Stimulated activated CD8-positive, alpha-beta memory T cell treated with anti-CD3 and anti-CD28 coated beads, Interleukin-12 subunit alpha, Interleukin-12 subunit beta, amount 100 ng/mL, for 24 hours (primary cell): ENCODE measurements at regions not wholly inside any gene's neighbourhood (a gene's known extent, or its start where the extent isn't known, plus 50 kb on each side); places are given as distances from the start of the nearest gene placed in this dataset.

ENCODE experiments used
- DNase-seq: peaks from one replicate; pipeline ENCODE4 v3.0.0-alpha.2; 2020; ENCODE audit errors: extremely low read depth

GRCh38 chr9:36763778-36764177 lies 191.1 kb downstream of the MELK start:
- no peak for DNase-seq

- no peak for DNase-seq
These were observed 191.8 kb downstream of the MELK start for GRCh38 chr9:36764364-36765076.

GRCh38 chr9:36765077-36765390 lies 192.3 kb downstream of the MELK start:
- DNase-seq, result no peak

GRCh38 chr9:36765468-36766341 lies 193.0 kb downstream of the MELK start:
- peak; percentile 73 for DNase-seq

DNA sequence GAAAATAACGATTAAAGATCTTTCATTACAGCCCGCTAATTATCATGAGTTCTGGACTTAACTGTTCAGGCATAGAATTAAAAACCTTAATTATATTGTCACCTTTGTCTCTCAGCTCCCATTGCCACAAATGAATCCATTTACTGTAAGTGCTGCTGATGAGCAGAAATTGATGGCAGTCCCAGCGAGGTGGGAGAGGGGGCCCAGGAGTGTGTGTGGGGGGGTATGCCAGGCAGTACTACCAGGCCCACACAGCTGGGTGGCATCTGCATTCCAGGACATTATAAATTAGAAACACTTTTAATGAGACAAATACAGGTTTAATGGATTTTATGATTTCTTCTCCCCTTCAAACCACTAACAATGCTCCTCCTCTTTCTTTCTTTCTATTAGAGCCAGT lies 196.0 kb downstream of the MELK start:
- DNase-seq, result no peak

DNA sequence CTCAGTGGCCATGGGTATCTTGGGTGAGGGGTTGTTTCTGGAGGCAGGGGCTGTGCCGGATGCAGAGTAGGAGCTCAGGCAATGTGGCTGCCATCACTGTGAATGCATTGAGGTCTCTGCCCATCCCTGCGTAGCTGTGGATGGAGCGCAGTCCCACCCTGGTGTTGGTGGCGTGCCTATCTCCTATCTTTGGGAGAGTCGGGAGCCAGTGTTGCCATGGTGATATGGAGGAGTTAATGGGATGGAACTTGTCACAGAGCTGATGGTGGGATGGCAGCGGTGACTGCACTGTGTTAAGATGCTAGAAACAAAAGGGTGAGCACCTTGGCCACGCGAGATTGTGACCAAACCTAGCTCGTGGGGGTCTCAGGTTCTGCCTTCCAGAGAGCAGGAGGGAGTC lies 197.3 kb downstream of the MELK start:
- DNase-seq, result no peak

DNA sequence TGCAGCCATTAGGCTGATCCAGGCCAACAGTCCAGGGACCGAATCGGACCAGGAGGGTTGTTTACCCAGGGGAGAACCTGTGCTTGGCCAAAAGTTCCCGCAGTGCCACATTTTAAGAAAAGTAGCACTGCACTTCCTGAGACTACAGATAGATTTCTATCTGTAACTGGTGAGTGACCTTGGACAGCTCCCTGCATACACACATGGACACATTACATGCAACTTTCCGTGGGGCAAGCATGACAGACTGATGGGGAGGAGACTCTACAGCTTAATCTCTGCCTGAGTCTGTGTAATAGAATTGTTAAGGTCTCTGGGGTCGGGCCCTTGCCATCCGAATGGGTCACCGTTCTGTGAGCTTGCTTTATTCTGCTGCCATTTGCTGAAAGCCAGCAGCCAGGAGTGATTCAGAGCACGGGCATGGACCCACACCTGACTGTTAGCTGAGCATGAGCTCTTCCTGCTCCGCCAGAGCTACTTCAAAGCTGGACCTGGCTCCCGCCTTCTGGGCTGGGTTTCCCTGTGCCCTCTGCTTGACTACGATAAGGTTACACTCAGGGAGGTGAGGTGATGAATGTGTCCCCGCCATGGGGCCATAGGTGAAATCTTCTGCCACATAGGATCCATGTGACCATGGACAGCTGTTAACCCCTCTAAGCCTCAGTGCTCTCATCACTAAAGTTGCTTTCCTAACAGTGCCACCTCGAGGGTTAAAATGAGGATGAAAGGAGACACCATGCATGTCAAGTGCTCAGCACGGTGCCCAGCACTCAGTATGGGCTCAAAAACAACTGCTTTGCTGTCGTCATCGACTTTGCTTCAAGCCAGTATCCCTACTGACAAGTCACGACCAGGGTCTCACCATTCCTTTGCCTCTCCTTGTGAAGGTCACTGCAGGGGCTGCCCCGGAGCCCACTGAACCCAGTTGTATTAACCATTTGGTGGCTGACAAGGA lies 200.0 kb downstream of the MELK start:
- DNase-seq, result no peak

- DNase-seq, result no peak
These were observed 206.0 kb downstream of the MELK start for GRCh38 chr9:36778682-36779081.

DNA sequence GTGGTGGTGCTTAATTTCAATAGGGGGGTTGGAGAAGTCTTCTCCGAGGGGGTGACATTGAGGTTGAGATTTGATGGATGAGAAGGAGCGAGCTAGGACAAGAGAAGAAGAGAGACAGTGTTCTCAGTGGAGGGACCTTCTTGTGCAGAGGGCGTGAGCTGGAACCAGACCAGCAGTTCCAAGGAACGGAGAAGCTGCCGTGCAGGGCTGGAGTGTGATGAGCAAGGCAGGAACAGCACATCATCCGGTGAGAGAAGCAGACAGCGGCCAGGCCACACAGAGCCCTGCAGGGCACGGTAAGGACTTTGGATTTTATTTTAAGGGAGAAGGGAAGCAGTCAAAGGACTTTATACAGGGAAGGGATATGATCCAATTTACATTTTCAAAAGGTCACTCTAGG lies 206.9 kb downstream of the MELK start:
- no peak for DNase-seq

DNA sequence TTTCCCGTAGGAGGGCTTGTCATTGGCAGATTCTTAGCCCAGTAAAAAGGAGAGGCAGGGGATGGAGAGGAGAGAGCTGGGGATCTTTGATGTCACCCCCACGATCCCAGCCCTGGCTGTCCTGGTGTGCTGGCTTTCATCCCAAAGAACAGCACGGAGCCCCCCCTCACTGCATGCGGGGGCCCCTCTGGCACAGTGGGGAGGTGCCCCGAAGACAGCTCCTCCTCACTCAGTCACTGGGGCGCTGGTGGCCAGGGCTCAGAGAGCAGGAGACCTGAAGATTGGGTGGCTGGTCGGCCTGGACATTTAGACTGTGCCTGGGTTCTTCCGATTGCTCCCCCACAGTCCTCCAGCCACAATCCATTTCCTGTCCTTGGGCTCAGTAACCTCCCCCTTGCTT lies 207.5 kb downstream of the MELK start:
- DNase-seq, result no peak

- no peak for DNase-seq
These were observed 208.8 kb downstream of the MELK start for GRCh38 chr9:36781533-36781932.
